Neutrophil (primary cell): ENCODE measurements at regions not wholly inside any gene's neighbourhood (a gene's known extent, or its start where the extent isn't known, plus 50 kb on each side); places are given as distances from the start of the nearest gene placed in this dataset.

ENCODE experiments used
- H3K27ac ChIP-seq: fragments of 200-600 bp; sonication (generic); 2 replicates; pipeline ENCODE4 v1.5.1; 2016; ENCODE audit warnings: mild to moderate bottlenecking, moderate library complexity
- H3K27me3 ChIP-seq: fragments of 200-600 bp; sonication (generic); 2 replicates; pipeline ENCODE4 v1.6.0; 2016; ENCODE audit warnings: mild to moderate bottlenecking
- H3K36me3 ChIP-seq: fragments of 200-600 bp; sonication (generic); 2 replicates; pipeline ENCODE4 v1.5.1; 2017
- H3K4me1 ChIP-seq, 2 experiments: fragments of 200-600 bp in 1 of 2; sonication (generic) in 1 of 2; 1 replicate in 1 of 2; 2 replicates in 1 of 2; pipeline versions ENCODE4 v1.5.1 to v1.6.1; 2013 to 2016; ENCODE audit warnings: low read depth in 1 of 2, low read length in 1 of 2, mild to moderate bottlenecking in 1 of 2, moderate library complexity in 1 of 2; ENCODE audit not compliant: control insufficient read depth in 1 of 2, insufficient read depth in 1 of 2
- H3K4me3 ChIP-seq, 2 experiments: fragments of 200-600 bp in 1 of 2; sonication (generic) in 1 of 2; 1 replicate in 1 of 2; 2 replicates in 1 of 2; pipeline ENCODE4 v1.5.1; 2013 to 2016; ENCODE audit warnings: low read depth in 1 of 2, low read length in 1 of 2, mild to moderate bottlenecking in 1 of 2, moderate library complexity in 1 of 2
- H3K9me3 ChIP-seq: fragments of 200-600 bp; sonication (generic); 2 replicates; pipeline ENCODE4 v1.5.1; 2016
- CTCF ChIP-seq: fragments of 200-600 bp; sonication (generic); IDR thresholded peaks from 2 replicates; pipeline ENCODE4 v1.5.1; 2016; ENCODE audit warnings: antibody characterized with exemption

- no peak overlapping the region for H3K4me3 ChIP-seq
- no peak for TF ChIP-seq CTCF
- H3K27me3 ChIP-seq, result peaks cover 15% of the 10 kb centered on the region
- H3K27ac ChIP-seq, result no peak overlapping the region
- H3K4me1 ChIP-seq, result no peaks in the 10 kb centered on the region
- H3K36me3 ChIP-seq, result no peaks in the 10 kb centered on the region
- H3K9me3 ChIP-seq, result peaks cover 5% of the 10 kb centered on the region
These were observed 117.3 kb downstream of the GALR1 start for GRCh38 chr18:77366720-77367641.

GRCh38 chr18:77369644-77370043, 120.0 kb downstream of the GALR1 start:
- no peak overlapping the region for H3K4me3 ChIP-seq
- H3K27ac ChIP-seq, result no peak overlapping the region
- H3K27me3 ChIP-seq, result peaks cover 15% of the 10 kb centered on the region
- TF ChIP-seq CTCF, result no peak
- H3K9me3 ChIP-seq, result peaks cover 5% of the 10 kb centered on the region
- H3K36me3 ChIP-seq, result no peaks in the 10 kb centered on the region
- H3K4me1 ChIP-seq, result no peaks in the 10 kb centered on the region

- Histone ChIP-seq H3K4me1 (no peaks in the 10 kb centered on the region), H3K9me3 (peaks cover 5% of the 10 kb centered on the region), H3K36me3 (no peaks in the 10 kb centered on the region), H3K4me3 (no peak overlapping the region), H3K27ac (no peak overlapping the region), H3K27me3 (no peaks in the 10 kb centered on the region)
- TF ChIP-seq CTCF, result no peak
These were observed 124.2 kb downstream of the GALR1 start for GRCh38 chr18:77373730-77374445.

GRCh38 chr18:77374446-77374805, 124.8 kb downstream of the GALR1 start:
- TF ChIP-seq CTCF, result no peak
- Histone ChIP-seq H3K9me3 (peaks cover 5% of the 10 kb centered on the region), H3K4me1 (no peaks in the 10 kb centered on the region)

GRCh38 chr18:77376043-77376732, 126.5 kb downstream of the GALR1 start:
- H3K27me3 ChIP-seq, result no peaks in the 10 kb centered on the region
- H3K36me3 ChIP-seq, result no peaks in the 10 kb centered on the region
- H3K9me3 ChIP-seq, result no peaks in the 10 kb centered on the region
- no peak overlapping the region for H3K4me3 ChIP-seq
- H3K4me1 ChIP-seq, result no peaks in the 10 kb centered on the region
- TF ChIP-seq CTCF, result no peak
- H3K27ac ChIP-seq, result no peak overlapping the region

More at GRCh38 chr18:77374446-77374805, 124.8 kb downstream of the GALR1 start:
- Histone ChIP-seq H3K27me3 (no peaks in the 10 kb centered on the region), H3K4me3 (no peak overlapping the region), H3K36me3 (no peaks in the 10 kb centered on the region), H3K27ac (no peak overlapping the region)
